Thyroid gland (tissue), 4 donors: ENCODE measurements at regions not wholly inside any gene's neighbourhood (a gene's known extent, or its start where the extent isn't known, plus 50 kb on each side); places are given as distances from the start of the nearest gene placed in this dataset.

ENCODE experiments used
- CTCF ChIP-seq, 6 experiments: fragments of 200-600 bp in 3 of 6; fragments of 450-650 bp in 3 of 6; sonication (generic) in 3 of 6; IDR thresholded peaks; one replicate each; pipeline ENCODE4 v1.5.1; 2016 to 2019; ENCODE audit warnings: antibody characterized with exemption in 6 of 6, mild to moderate bottlenecking in 2 of 6, inconsistent platforms in 1 of 6, moderate library complexity in 1 of 6
- POLR2A ChIP-seq, 2 donors: fragments of 450-650 bp; IDR thresholded peaks; one replicate each; pipeline ENCODE4 v1.6.1; 2017; ENCODE audit warnings: antibody characterized with exemption in 2 of 2, mild to moderate bottlenecking in 2 of 2, moderate library complexity in 1 of 2

GRCh38 chr3:88824666-88825564 lies 282.5 kb upstream of the EPHA3 start:
- TF ChIP-seq POLR2A (IDR thresholded peaks at IDR 0.05) (no peak), CTCF (IDR thresholded peaks at IDR 0.05) (no peak)
